Gastrocnemius medialis (tissue), 4 donors: ENCODE measurements at regions not wholly inside any gene's neighbourhood (a gene's known extent, or its start where the extent isn't known, plus 50 kb on each side); places are given as distances from the start of the nearest gene placed in this dataset.

Source experiments
- POLR2A ChIP-seq, 2 donors: fragments of 450-650 bp; IDR thresholded peaks; one replicate each; pipeline ENCODE4 v1.6.1; 2017; ENCODE audit warnings: antibody characterized with exemption in 2 of 2, mild to moderate bottlenecking in 2 of 2, moderate library complexity in 2 of 2
- TF ChIP-seq, protein P1 (sequence below), 5 experiments: fragments of 450-650 bp in 3 of 5; fragments of 200-600 bp in 2 of 5; sonication (generic) in 2 of 5; IDR thresholded peaks in 4 of 5; conservative IDR thresholded peaks in 1 of 5; 1 replicate in 4 of 5; 2 replicates in 1 of 5; pipeline ENCODE4 v1.5.1; 2016 to 2019; ENCODE audit warnings: antibody characterized with exemption in 5 of 5, mild to moderate bottlenecking in 3 of 5, moderate library complexity in 3 of 5

DNA sequence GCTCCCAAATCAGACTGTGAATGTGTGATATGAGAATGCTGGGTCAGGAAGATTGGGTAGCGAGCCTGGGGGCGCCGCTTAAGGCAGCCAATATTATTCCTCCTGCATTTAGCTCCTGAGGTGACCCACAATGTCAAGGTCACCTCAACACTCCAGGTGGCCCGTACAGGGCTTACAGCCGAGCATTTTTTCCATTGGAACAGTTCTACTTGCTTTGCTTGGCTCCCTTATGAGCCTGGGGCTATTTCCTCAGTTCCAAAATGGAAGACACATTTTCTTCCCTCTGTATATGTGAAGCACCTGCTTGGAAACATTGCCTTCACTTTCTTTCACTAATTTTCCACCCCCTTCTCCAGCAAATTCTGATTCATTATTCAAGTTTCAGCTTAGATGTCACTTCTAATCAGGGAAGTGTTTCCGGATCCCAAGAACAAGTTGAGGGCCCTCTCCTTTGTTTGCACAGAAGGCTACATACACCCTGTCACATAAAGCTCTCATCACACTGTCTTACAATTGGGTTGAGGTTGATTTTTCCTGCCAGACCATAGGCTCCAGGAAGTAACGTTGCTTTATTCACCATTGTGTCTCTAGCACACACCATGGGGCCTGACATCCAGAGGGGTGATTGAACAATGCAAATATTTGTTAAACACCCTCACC lies 330.2 kb downstream of the PIK3R1 start:
- TF ChIP-seq, protein P1, sequence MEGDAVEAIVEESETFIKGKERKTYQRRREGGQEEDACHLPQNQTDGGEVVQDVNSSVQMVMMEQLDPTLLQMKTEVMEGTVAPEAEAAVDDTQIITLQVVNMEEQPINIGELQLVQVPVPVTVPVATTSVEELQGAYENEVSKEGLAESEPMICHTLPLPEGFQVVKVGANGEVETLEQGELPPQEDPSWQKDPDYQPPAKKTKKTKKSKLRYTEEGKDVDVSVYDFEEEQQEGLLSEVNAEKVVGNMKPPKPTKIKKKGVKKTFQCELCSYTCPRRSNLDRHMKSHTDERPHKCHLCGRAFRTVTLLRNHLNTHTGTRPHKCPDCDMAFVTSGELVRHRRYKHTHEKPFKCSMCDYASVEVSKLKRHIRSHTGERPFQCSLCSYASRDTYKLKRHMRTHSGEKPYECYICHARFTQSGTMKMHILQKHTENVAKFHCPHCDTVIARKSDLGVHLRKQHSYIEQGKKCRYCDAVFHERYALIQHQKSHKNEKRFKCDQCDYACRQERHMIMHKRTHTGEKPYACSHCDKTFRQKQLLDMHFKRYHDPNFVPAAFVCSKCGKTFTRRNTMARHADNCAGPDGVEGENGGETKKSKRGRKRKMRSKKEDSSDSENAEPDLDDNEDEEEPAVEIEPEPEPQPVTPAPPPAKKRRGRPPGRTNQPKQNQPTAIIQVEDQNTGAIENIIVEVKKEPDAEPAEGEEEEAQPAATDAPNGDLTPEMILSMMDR (IDR thresholded peaks at IDR 0.05 in 4 of 5, conservative IDR thresholded peaks at IDR 0.05 in 1 of 5), result no peak
- no peak for TF ChIP-seq POLR2A (IDR thresholded peaks at IDR 0.05)
